ENCODE measurements at regions not wholly inside any gene's neighbourhood (a gene's known extent, or its start where the extent isn't known, plus 50 kb on each side); places are given as distances from the start of the nearest gene placed in this dataset.

DNA sequence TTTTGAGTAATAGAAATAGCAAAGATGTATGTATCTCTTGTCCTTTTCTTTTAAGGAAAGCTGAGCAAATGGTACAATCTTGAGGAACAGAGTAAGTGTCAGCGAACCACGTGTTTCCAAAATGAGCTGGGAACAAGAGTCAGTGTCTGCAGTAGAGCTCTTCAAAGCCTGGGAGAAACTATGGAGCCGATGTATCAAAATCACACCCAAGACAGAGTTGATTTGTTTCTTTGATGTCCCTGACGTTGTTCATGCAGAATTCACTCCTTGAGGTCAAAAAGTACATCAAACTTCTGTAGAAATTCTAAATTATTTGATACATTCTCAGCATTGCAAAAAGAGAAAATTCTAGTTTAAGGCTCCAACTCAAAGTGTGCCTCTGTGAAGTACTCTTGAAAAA is 216.5 kb downstream of the SKIDA1 start:
- H3K27me3 ChIP-seq (ENCODE audit: control insufficient read depth, insufficient read depth, low read length) = no peaks in the 10 kb centered on the region
- H3K27ac ChIP-seq (ENCODE audit: low read length) = no peak overlapping the region
- no peaks in the 10 kb centered on the region for H3K36me3 ChIP-seq (ENCODE audit: control insufficient read depth, insufficient read depth, low read length)
- H3K4me3 ChIP-seq (ENCODE audit: low read length) = no peak overlapping the region
- H3K9me3 ChIP-seq (ENCODE audit: control insufficient read depth, low read depth, low read length) = no peaks in the 10 kb centered on the region
- no peaks in the 10 kb centered on the region for H3K4me1 ChIP-seq (ENCODE audit: control insufficient read depth, insufficient read depth, low read length)
- DNase-seq = no peak
- no CpG with 5 or more reads among the region's 4 CpGs for WGBS (ENCODE audit: insufficient coverage, low lambda C conversion rate)

DNA sequence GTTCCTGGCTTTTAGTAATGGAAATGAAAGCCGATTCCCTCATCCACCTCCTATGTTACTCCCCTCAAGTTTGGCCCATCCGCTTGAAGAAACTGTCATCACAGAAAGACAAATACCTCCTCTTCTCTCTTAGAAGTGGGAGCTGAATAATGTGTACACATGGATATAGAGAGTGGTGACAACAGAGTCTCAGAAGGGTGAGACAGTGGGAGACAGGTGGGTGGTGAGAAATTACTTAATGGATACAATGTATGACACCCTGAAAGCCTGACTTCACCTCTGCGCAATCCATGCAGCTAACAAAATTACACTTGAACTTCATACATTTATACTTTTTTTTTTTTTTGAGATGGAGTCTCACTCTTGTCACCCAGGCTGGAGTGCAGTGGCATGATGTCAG is 217.5 kb downstream of the SKIDA1 start:
- no peak for DNase-seq
- WGBS (ENCODE audit: insufficient coverage, low lambda C conversion rate) = no CpG with 5 or more reads among the region's 3 CpGs
- H3K27me3 ChIP-seq (ENCODE audit: control insufficient read depth, insufficient read depth, low read length) = no peaks in the 10 kb centered on the region
- H3K27ac ChIP-seq (ENCODE audit: low read length) = no peak overlapping the region
- no peak overlapping the region for H3K4me3 ChIP-seq (ENCODE audit: low read length)
- H3K4me1 ChIP-seq (ENCODE audit: control insufficient read depth, insufficient read depth, low read length) = no peaks in the 10 kb centered on the region
- H3K36me3 ChIP-seq (ENCODE audit: control insufficient read depth, insufficient read depth, low read length) = no peaks in the 10 kb centered on the region
- no peaks in the 10 kb centered on the region for H3K9me3 ChIP-seq (ENCODE audit: control insufficient read depth, low read depth, low read length)

DNA sequence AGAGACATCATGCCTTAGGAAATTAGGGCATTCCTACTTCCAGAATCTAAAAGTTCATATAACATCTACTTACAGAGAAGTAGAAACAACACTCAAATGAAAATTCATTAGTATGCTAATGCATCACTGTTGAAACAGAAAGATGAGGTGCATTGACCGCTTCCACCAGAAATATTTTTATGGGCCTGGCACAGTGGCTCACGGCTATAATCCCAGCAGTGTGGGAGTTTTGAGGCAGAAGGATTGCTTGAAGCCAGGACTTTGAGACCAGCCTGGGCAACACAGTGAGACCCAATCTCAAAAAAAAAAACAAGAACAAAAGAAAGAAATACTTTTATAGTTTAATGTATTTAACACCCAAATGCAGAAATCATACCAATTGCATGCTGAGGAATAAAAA is 220.9 kb downstream of the SKIDA1 start:
- no CpG with 5 or more reads among the region's 2 CpGs for WGBS (ENCODE audit: insufficient coverage, low lambda C conversion rate)
- Histone ChIP-seq H3K36me3 (ENCODE audit: control insufficient read depth, insufficient read depth, low read length) (no peaks in the 10 kb centered on the region), H3K4me1 (ENCODE audit: control insufficient read depth, insufficient read depth, low read length) (no peaks in the 10 kb centered on the region), H3K27me3 (ENCODE audit: control insufficient read depth, insufficient read depth, low read length) (no peaks in the 10 kb centered on the region), H3K9me3 (ENCODE audit: control insufficient read depth, low read depth, low read length) (no peaks in the 10 kb centered on the region), H3K27ac (ENCODE audit: low read length) (no peak overlapping the region), H3K4me3 (ENCODE audit: low read length) (no peak overlapping the region)
- DNase-seq = no peak

DNA sequence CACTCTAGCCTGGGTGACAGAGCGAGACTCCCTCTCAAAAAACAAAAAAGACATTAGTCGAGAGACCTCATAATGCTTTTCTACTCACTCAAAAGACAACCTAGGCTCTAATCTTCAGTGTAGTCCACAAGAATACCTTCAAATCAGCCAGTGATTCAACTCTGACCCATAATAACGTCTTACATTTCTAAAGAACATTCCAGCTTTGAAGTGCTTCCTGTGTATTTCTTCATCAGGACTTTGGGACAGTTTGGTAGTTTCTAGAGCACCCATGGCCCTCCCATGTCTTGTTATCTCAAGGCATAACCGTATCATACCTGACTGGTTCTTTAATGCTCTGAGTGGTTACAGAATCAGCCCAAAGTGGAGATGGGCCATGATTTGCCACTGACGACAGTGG is 221.3 kb downstream of the SKIDA1 start:
- H3K36me3 ChIP-seq (ENCODE audit: control insufficient read depth, insufficient read depth, low read length) = no peaks in the 10 kb centered on the region
- H3K27me3 ChIP-seq (ENCODE audit: control insufficient read depth, insufficient read depth, low read length) = no peaks in the 10 kb centered on the region
- H3K27ac ChIP-seq (ENCODE audit: low read length) = no peak overlapping the region
- no peak overlapping the region for H3K4me3 ChIP-seq (ENCODE audit: low read length)
- DNase-seq = no peak
- no CpG with 5 or more reads among the region's 5 CpGs for WGBS (ENCODE audit: insufficient coverage, low lambda C conversion rate)
- H3K9me3 ChIP-seq (ENCODE audit: control insufficient read depth, low read depth, low read length) = no peaks in the 10 kb centered on the region
- no peaks in the 10 kb centered on the region for H3K4me1 ChIP-seq (ENCODE audit: control insufficient read depth, insufficient read depth, low read length)

DNA sequence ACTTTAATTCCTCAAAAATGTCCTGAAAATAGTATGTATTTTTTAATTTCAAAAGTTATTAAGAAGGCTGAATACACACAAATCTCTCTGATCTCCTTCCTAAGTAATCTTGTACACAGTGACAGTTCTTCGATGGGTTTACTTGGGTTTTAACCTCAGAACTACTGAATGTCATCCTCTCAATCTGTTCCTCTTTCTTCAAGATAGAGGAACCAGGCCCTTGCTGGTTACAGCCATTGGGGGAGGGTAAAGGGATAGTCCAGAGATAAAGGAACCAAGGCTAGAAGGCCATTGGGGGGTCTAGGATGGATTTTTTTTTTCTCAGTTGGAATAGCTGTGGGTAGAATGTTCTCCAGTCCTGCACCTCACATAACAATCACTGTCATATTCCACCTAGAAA is 224.9 kb downstream of the SKIDA1 start:
- WGBS (ENCODE audit: insufficient coverage, low lambda C conversion rate) = no CpG with 5 or more reads among the region's 1 CpG
- H3K4me3 ChIP-seq (ENCODE audit: low read length) = no peak overlapping the region
- no peaks in the 10 kb centered on the region for H3K4me1 ChIP-seq (ENCODE audit: control insufficient read depth, insufficient read depth, low read length)
- DNase-seq = no peak
- H3K36me3 ChIP-seq (ENCODE audit: control insufficient read depth, insufficient read depth, low read length) = no peaks in the 10 kb centered on the region
- H3K27ac ChIP-seq (ENCODE audit: low read length) = no peak overlapping the region
- no peaks in the 10 kb centered on the region for H3K9me3 ChIP-seq (ENCODE audit: control insufficient read depth, low read depth, low read length)
- H3K27me3 ChIP-seq (ENCODE audit: control insufficient read depth, insufficient read depth, low read length) = no peaks in the 10 kb centered on the region

DNA sequence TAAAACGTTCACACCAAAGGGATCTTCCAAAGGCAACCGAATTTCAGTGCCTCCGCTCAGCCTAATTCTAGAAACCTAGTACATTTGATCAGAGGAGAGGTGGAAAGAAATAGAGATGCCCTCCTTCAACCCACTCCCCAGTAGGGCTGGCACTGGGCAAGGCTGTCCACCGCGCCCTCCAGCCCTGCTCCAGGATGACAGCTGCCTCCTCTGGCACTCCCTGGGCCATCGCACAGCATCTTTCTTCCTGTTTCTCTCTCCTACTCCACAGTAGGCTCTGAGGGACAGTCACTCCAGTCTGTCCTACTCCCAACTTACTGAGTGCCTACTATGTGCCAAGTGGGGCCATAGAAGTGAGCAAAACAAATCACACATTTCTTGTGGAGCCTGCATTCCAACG is 226.2 kb downstream of the SKIDA1 start:
- no peaks in the 10 kb centered on the region for H3K4me1 ChIP-seq (ENCODE audit: control insufficient read depth, insufficient read depth, low read length)
- H3K27me3 ChIP-seq (ENCODE audit: control insufficient read depth, insufficient read depth, low read length) = peaks cover 5% of the 10 kb centered on the region
- no peak overlapping the region for H3K4me3 ChIP-seq (ENCODE audit: low read length)
- no peaks in the 10 kb centered on the region for H3K9me3 ChIP-seq (ENCODE audit: control insufficient read depth, low read depth, low read length)
- no peak overlapping the region for H3K27ac ChIP-seq (ENCODE audit: low read length)
- no peak for DNase-seq
- WGBS (ENCODE audit: insufficient coverage, low lambda C conversion rate) = 43% methylated on average over 1 of the region's 7 CpGs
- no peaks in the 10 kb centered on the region for H3K36me3 ChIP-seq (ENCODE audit: control insufficient read depth, insufficient read depth, low read length)

DNA sequence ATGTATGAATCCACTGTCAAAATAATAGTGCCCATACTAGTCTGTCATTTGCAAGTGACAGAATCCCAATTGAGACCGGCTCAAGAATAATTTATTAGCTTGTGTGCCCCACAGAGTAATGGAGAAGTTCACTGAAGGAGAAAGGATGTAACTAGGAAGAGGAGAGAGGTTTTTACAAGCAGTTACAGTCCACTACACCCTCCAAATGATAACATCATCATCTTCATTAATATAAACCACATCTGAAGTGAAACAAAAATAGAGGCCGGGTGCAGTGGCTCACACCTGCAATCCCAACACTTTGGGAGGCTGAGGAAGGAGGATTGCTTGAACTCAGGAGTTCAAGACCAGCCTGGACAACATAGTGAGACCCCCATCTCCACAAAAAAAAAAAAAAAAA is 226.8 kb downstream of the SKIDA1 start:
- H3K4me1 ChIP-seq (ENCODE audit: control insufficient read depth, insufficient read depth, low read length) = no peaks in the 10 kb centered on the region
- H3K9me3 ChIP-seq (ENCODE audit: control insufficient read depth, low read depth, low read length) = no peaks in the 10 kb centered on the region
- H3K4me3 ChIP-seq (ENCODE audit: low read length) = no peak overlapping the region
- no peak for DNase-seq
- no CpG with 5 or more reads among the region's 2 CpGs for WGBS (ENCODE audit: insufficient coverage, low lambda C conversion rate)
- H3K36me3 ChIP-seq (ENCODE audit: control insufficient read depth, insufficient read depth, low read length) = no peaks in the 10 kb centered on the region
- peaks cover 10% of the 10 kb centered on the region for H3K27me3 ChIP-seq (ENCODE audit: control insufficient read depth, insufficient read depth, low read length)
- no peak overlapping the region for H3K27ac ChIP-seq (ENCODE audit: low read length)

DNA sequence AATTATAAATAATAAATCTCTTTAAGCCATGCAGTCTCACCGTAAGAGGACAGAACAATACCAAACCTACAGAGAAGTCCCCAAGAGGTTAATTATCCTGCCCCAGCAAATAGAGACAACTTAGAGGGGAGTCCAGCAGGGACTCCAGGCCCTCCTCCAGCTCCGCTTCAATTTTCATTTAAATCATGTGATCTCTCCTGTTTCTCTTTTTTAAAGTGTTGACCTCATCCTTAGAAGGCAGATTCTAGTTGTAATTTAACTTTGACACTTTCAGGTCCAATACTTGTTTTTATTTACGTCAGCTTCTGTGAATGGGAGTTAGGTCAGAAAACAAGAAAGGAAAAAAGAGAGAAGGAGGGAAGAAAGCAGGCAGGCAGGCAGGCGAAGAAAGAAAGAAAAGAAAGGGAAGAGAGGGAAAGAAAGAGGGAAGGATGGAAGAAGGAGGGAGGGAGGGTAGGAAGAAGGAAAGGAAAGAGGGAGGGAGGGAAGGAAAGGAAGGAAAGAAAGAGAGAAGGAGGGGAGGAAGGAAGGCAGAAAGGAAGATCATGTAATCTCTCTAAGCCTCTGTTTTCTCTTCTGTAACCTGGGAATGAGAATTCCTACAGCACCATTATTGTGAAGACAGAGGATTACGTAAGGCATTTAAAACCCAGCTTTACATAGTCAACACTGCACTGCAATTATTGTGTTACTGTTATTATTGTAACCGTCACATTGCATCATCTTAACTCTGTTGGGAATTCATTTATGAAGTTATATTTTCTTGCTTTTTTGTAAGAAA is 227.7 kb downstream of the SKIDA1 start:
- Histone ChIP-seq H3K27me3 (ENCODE audit: control insufficient read depth, insufficient read depth, low read length) (peaks cover 14% of the 10 kb centered on the region), H3K36me3 (ENCODE audit: control insufficient read depth, insufficient read depth, low read length) (no peaks in the 10 kb centered on the region), H3K4me3 (ENCODE audit: low read length) (no peak overlapping the region), H3K4me1 (ENCODE audit: control insufficient read depth, insufficient read depth, low read length) (no peaks in the 10 kb centered on the region), H3K9me3 (ENCODE audit: control insufficient read depth, low read depth, low read length) (no peaks in the 10 kb centered on the region), H3K27ac (ENCODE audit: low read length) (no peak overlapping the region)
- 81% methylated on average over 3 of the region's 6 CpGs for WGBS (ENCODE audit: insufficient coverage, low lambda C conversion rate)
- DNase-seq = no peak

DNA sequence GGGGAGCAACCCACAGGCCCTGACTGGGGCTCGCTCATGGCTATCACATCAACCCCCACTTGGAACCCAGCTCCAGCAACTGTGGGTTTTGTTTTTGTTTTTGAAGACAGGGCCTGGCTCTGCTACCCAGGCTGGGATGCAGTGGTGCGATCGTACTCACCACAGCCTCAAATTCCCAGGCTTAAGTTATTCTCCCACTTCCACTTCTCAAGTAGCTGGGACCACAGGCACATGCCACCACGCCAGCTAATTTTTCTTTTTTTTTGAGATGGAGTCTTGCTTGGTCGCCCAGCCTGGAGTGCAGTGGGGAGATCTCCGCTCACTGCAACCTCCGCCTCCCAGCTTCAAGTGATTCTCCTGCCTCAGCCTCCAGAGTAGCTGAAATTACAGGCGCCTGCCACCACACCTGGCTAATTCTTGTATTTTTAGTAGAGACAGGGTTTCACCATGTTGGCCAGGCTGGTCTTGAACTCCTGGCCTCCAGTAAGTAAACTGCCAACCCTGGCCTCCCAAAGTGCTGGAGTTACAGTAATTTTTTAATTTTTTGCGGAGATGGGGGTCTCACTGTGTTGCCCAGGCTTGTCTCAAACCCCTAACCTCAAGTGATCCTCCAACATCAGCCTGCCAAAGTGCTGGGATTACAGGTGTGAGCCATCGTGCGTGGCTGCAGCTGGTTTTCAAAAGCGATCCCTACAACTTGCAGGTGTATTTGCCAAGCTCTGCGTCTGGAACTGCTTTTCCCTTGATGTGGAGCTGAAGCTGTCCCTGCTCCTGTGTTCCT is 228.7 kb downstream of the SKIDA1 start:
- H3K36me3 ChIP-seq (ENCODE audit: control insufficient read depth, insufficient read depth, low read length) = no peaks in the 10 kb centered on the region
- no peak overlapping the region for H3K4me3 ChIP-seq (ENCODE audit: low read length)
- no peaks in the 10 kb centered on the region for H3K9me3 ChIP-seq (ENCODE audit: control insufficient read depth, low read depth, low read length)
- WGBS (ENCODE audit: insufficient coverage, low lambda C conversion rate) = no CpG with 5 or more reads among the region's 13 CpGs
- H3K4me1 ChIP-seq (ENCODE audit: control insufficient read depth, insufficient read depth, low read length) = no peaks in the 10 kb centered on the region
- H3K27me3 ChIP-seq (ENCODE audit: control insufficient read depth, insufficient read depth, low read length) = peaks cover 16% of the 10 kb centered on the region
- no peak for DNase-seq
- H3K27ac ChIP-seq (ENCODE audit: low read length) = no peak overlapping the region

DNA sequence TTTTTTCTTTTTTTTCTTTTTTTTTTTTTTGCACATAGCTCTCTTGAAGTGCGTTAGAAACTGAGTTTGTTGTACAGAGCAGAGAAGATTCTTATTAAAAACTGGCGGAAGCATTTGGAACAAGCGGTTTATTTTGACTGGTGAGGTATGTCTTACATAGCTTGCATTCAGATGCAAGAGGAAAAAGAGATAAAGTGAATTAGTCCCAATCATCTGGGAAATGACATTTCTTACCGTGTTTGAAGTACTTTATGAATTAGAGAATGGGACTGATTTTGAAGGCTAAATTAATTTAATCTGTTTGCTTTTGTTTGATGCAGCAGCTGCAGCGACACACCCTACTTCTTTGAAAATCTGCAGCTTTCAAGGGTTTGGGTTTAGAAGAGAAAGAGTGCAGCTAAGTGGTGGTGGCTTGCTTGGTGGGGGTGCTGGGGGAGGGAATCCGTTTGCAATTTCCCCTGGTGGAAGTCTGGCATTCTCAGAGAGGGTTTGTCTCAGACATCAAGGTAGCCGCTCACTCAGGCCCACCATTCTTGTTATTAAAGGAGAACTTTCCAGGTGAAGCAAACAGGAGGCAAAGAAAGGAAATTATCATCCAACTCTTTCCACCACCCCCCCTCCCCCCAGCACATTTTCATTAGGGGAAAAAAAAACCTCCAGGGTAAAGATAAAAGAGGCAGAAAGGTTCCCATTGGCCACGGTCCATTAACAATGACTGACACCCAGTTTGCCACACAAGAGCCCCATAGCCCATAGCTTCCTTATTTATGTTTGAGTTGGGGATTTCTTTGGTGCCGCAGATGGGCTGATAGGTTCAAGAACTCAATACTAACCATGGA is 231.7 kb downstream of the SKIDA1 start:
- no peak overlapping the region for H3K4me3 ChIP-seq (ENCODE audit: low read length)
- H3K27ac ChIP-seq (ENCODE audit: low read length) = no peak overlapping the region
- H3K4me1 ChIP-seq (ENCODE audit: control insufficient read depth, insufficient read depth, low read length) = no peaks in the 10 kb centered on the region

More for the DNA sequence above, 231.7 kb downstream of the SKIDA1 start:
- Histone ChIP-seq H3K9me3 (ENCODE audit: control insufficient read depth, low read depth, low read length) (no peaks in the 10 kb centered on the region), H3K36me3 (ENCODE audit: control insufficient read depth, insufficient read depth, low read length) (no peaks in the 10 kb centered on the region), H3K27me3 (ENCODE audit: control insufficient read depth, insufficient read depth, low read length) (peaks cover 16% of the 10 kb centered on the region)
- WGBS (ENCODE audit: insufficient coverage, low lambda C conversion rate) = 0% methylated on average over 1 of the region's 9 CpGs
- no peak for DNase-seq

All from large intestine (tissue), 3 donors.